ENCODE measurements at regions not wholly inside any gene's neighbourhood (a gene's known extent, or its start where the extent isn't known, plus 50 kb on each side); places are given as distances from the start of the nearest gene placed in this dataset.

DNA sequence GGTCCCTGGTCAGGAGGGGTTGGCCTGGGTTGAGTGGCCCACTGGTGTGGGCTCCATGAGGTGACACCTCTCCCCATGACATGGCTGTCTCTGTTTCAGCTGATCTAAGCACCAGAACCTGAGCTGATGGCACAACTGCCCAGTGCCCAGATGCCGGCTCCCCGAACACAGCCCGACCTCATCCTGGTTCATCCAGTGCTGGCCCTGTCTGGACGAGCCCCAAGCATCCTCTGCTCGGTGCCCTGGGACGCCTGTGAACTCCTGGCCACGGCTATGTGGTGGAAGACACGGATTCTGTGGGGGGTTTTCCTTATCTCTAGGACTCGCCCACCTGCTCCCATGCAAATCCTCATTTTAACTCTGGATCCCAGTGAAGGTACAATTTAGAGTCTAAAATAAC, 389.2 kb downstream of the SHANK2 start:
- DNase-seq = no peak
- Histone ChIP-seq H3K4me3 (ENCODE audit: low read length) (no peak overlapping the region), H3K27ac (ENCODE audit: low read length) (no peak overlapping the region), H3K4me1 (ENCODE audit: control insufficient read depth, insufficient read depth, low read length) (peaks cover 4% of the 10 kb centered on the region), H3K27me3 (ENCODE audit: control insufficient read depth, insufficient read depth, low read length) (no peaks in the 10 kb centered on the region), H3K9me3 (replicated peaks; ENCODE audit: control insufficient read depth, low read depth, low read length) (no peaks in the 10 kb centered on the region), H3K36me3 (ENCODE audit: control insufficient read depth, insufficient read depth, low read length) (no peaks in the 10 kb centered on the region)
- WGBS (ENCODE audit: insufficient coverage) = 90% methylated on average over 2 of the region's 9 CpGs

DNA sequence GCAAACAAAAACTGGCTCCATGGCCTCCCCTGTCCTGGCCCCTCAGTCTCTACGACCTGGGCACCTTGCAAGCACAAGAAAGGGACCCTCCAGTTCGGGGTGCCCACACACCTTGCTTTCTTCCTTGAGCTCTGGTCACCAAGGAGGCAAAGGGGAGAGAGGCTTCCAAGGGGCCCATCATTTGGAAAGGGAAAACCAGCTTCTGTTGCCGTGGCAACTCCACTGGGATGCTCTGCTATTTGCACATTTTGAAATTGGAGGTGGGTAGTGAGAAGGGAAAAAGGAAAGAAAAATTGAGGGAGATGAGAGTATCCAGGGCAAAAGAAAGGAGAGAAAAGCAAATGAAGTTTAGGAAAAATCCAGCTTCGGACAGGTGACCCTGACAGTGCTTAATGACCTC, 388.4 kb downstream of the SHANK2 start:
- no peaks in the 10 kb centered on the region for H3K36me3 ChIP-seq (ENCODE audit: control insufficient read depth, insufficient read depth, low read length)
- no peaks in the 10 kb centered on the region for H3K9me3 ChIP-seq (replicated peaks; ENCODE audit: control insufficient read depth, low read depth, low read length)
- peaks cover 3% of the 10 kb centered on the region for H3K4me1 ChIP-seq (ENCODE audit: control insufficient read depth, insufficient read depth, low read length)
- no peak overlapping the region for H3K27ac ChIP-seq (ENCODE audit: low read length)
- H3K27me3 ChIP-seq (ENCODE audit: control insufficient read depth, insufficient read depth, low read length) = no peaks in the 10 kb centered on the region
- no peak for DNase-seq
- H3K4me3 ChIP-seq (ENCODE audit: low read length) = no peak overlapping the region
- WGBS (ENCODE audit: insufficient coverage) = 78% methylated on average over 3 of the region's 4 CpGs

- 81% methylated on average over 6 of the region's 10 CpGs for WGBS (ENCODE audit: insufficient coverage)
- DNase-seq = no peak
- Histone ChIP-seq H3K9me3 (replicated peaks; ENCODE audit: control insufficient read depth, low read depth, low read length) (no peaks in the 10 kb centered on the region), H3K27me3 (ENCODE audit: control insufficient read depth, insufficient read depth, low read length) (no peaks in the 10 kb centered on the region), H3K36me3 (ENCODE audit: control insufficient read depth, insufficient read depth, low read length) (no peaks in the 10 kb centered on the region), H3K4me3 (ENCODE audit: low read length) (no peak overlapping the region), H3K4me1 (ENCODE audit: control insufficient read depth, insufficient read depth, low read length) (peaks cover 3% of the 10 kb centered on the region), H3K27ac (ENCODE audit: low read length) (no peak overlapping the region)
These were observed 387.0 kb downstream of the SHANK2 start for GRCh38 chr11:70865356-70865755.

- Histone ChIP-seq H3K4me1 (ENCODE audit: control insufficient read depth, insufficient read depth, low read length) (peaks cover under 1% of the 10 kb centered on the region), H3K4me3 (ENCODE audit: low read length) (no peak overlapping the region), H3K27me3 (ENCODE audit: control insufficient read depth, insufficient read depth, low read length) (peaks cover 2% of the 10 kb centered on the region), H3K27ac (ENCODE audit: low read length) (no peak overlapping the region), H3K9me3 (replicated peaks; ENCODE audit: control insufficient read depth, low read depth, low read length) (no peaks in the 10 kb centered on the region), H3K36me3 (ENCODE audit: control insufficient read depth, insufficient read depth, low read length) (no peaks in the 10 kb centered on the region)
- DNase-seq = no peak
- WGBS (ENCODE audit: insufficient coverage) = 76% methylated on average over 8 of the region's 9 CpGs
These were observed 385.5 kb downstream of the SHANK2 start for GRCh38 chr11:70866834-70867233.

DNA sequence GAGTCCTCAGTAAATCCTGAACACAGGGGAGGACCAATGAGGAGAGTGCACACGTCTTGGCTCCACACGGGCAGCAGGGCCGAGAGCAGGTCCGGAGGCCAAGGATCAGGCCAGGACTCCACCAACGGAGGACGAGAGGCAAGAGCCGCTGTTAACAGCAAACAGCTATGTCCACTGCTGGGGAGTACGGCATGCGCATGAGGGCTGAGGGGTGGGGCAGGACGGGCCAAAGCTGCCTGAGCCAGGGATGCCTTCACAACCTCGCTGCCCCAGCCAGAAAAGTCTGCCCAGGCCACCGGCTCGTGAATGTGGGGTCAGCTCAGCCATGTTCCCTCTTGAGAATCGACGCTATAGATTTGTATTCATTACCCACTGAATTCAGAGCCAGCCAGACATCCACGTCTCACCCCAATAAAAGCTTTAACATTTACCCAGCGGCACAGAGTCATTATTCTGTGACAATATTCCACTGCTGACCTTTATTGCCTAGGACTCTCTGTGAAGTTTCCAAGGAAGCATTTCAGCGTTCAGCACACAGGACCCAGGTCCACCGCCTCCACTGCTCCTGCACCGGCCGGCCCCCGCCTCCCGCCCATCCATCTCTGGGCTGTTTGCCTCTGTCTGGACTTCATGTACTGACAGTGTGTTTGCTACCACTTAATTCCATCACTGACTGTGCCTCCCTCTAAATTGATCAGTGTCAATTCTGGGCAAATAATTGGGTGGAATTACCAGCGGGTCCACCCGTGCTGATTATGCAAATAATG, 384.9 kb downstream of the SHANK2 start:
- no peaks in the 10 kb centered on the region for H3K36me3 ChIP-seq (ENCODE audit: control insufficient read depth, insufficient read depth, low read length)
- H3K4me1 ChIP-seq (ENCODE audit: control insufficient read depth, insufficient read depth, low read length) = peaks cover 4% of the 10 kb centered on the region
- DNase-seq = no peak
- peaks cover 2% of the 10 kb centered on the region for H3K27me3 ChIP-seq (ENCODE audit: control insufficient read depth, insufficient read depth, low read length)
- no peak overlapping the region for H3K27ac ChIP-seq (ENCODE audit: low read length)
- WGBS (ENCODE audit: insufficient coverage) = 72% methylated on average over 21 of the region's 25 CpGs
- H3K4me3 ChIP-seq (ENCODE audit: low read length) = no peak overlapping the region
- H3K9me3 ChIP-seq (replicated peaks; ENCODE audit: control insufficient read depth, low read depth, low read length) = no peaks in the 10 kb centered on the region

GRCh38 chr11:70868341-70868885, 384.0 kb downstream of the SHANK2 start:
- Histone ChIP-seq H3K36me3 (ENCODE audit: control insufficient read depth, insufficient read depth, low read length) (no peaks in the 10 kb centered on the region), H3K4me3 (ENCODE audit: low read length) (no peak overlapping the region), H3K27ac (ENCODE audit: low read length) (no peak overlapping the region), H3K9me3 (replicated peaks; ENCODE audit: control insufficient read depth, low read depth, low read length) (no peaks in the 10 kb centered on the region), H3K4me1 (ENCODE audit: control insufficient read depth, insufficient read depth, low read length) (peaks cover 10% of the 10 kb centered on the region), H3K27me3 (ENCODE audit: control insufficient read depth, insufficient read depth, low read length) (peaks cover 2% of the 10 kb centered on the region)
- no peak for DNase-seq
- WGBS (ENCODE audit: insufficient coverage) = 66% methylated on average over 5 of the region's 8 CpGs

DNA sequence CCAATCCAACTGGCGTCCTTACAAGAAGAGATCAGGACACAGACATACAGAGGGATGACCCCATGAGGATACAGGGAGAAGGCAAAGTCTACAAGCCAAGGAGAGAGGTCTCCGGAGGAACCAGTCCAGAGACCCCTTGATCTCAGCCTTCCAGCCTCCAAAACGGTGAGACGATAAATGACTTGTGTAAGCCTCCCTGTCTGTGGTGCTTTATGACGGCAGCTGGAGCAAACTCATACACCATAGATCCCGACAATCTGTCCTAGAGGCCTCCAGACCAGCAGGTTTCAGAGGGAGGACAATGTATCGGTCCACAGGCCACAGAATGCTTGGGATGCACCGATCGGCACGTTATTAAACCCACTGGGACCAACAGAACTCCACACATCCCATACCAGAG, 383.3 kb downstream of the SHANK2 start:
- Histone ChIP-seq H3K9me3 (replicated peaks; ENCODE audit: control insufficient read depth, low read depth, low read length) (no peaks in the 10 kb centered on the region), H3K27me3 (ENCODE audit: control insufficient read depth, insufficient read depth, low read length) (peaks cover 2% of the 10 kb centered on the region), H3K4me3 (ENCODE audit: low read length) (no peak overlapping the region), H3K36me3 (ENCODE audit: control insufficient read depth, insufficient read depth, low read length) (no peaks in the 10 kb centered on the region), H3K27ac (ENCODE audit: low read length) (no peak overlapping the region), H3K4me1 (ENCODE audit: control insufficient read depth, insufficient read depth, low read length) (peaks cover 11% of the 10 kb centered on the region)
- DNase-seq = no peak
- WGBS (ENCODE audit: insufficient coverage) = 49% methylated on average over 6 of the region's 10 CpGs

- peaks cover 2% of the 10 kb centered on the region for H3K27me3 ChIP-seq (ENCODE audit: control insufficient read depth, insufficient read depth, low read length)
- H3K4me1 ChIP-seq (ENCODE audit: control insufficient read depth, insufficient read depth, low read length) = peaks cover 15% of the 10 kb centered on the region
- no peaks in the 10 kb centered on the region for H3K9me3 ChIP-seq (replicated peaks; ENCODE audit: control insufficient read depth, low read depth, low read length)
- H3K4me3 ChIP-seq (ENCODE audit: low read length) = no peak overlapping the region
- H3K27ac ChIP-seq (ENCODE audit: low read length) = no peak overlapping the region
- DNase-seq = no peak
- no peaks in the 10 kb centered on the region for H3K36me3 ChIP-seq (ENCODE audit: control insufficient read depth, insufficient read depth, low read length)
- 60% methylated on average over 2 of the region's 12 CpGs for WGBS (ENCODE audit: insufficient coverage)
These were observed 380.5 kb downstream of the SHANK2 start for GRCh38 chr11:70871881-70872280.

DNA sequence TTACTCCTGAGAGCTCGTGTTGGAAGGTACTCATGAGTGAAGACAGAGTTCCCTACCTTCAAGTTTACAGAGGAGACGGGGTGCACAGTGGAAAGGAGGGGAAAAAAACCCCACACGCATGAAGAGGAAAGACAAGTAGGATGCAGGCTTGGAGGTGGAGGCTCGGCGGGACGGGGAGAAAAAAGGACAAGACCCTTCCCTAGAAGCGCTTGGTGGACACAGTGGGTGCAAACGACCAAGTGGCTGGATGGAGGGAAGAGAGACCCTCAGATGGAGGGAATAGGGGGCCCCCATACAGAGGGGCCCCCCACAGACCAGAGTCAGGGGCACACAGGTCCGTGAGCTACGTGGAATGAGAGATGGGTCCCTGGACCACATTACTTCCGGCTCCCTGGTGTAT, 380.1 kb downstream of the SHANK2 start:
- peaks cover 2% of the 10 kb centered on the region for H3K27me3 ChIP-seq (ENCODE audit: control insufficient read depth, insufficient read depth, low read length)
- 87% methylated on average over 10 of the region's 11 CpGs for WGBS (ENCODE audit: insufficient coverage)
- peaks cover 15% of the 10 kb centered on the region for H3K4me1 ChIP-seq (ENCODE audit: control insufficient read depth, insufficient read depth, low read length)
- no peak overlapping the region for H3K4me3 ChIP-seq (ENCODE audit: low read length)
- H3K9me3 ChIP-seq (replicated peaks; ENCODE audit: control insufficient read depth, low read depth, low read length) = no peaks in the 10 kb centered on the region
- no peak for DNase-seq
- H3K36me3 ChIP-seq (ENCODE audit: control insufficient read depth, insufficient read depth, low read length) = no peaks in the 10 kb centered on the region
- H3K27ac ChIP-seq (ENCODE audit: low read length) = no peak overlapping the region

DNA sequence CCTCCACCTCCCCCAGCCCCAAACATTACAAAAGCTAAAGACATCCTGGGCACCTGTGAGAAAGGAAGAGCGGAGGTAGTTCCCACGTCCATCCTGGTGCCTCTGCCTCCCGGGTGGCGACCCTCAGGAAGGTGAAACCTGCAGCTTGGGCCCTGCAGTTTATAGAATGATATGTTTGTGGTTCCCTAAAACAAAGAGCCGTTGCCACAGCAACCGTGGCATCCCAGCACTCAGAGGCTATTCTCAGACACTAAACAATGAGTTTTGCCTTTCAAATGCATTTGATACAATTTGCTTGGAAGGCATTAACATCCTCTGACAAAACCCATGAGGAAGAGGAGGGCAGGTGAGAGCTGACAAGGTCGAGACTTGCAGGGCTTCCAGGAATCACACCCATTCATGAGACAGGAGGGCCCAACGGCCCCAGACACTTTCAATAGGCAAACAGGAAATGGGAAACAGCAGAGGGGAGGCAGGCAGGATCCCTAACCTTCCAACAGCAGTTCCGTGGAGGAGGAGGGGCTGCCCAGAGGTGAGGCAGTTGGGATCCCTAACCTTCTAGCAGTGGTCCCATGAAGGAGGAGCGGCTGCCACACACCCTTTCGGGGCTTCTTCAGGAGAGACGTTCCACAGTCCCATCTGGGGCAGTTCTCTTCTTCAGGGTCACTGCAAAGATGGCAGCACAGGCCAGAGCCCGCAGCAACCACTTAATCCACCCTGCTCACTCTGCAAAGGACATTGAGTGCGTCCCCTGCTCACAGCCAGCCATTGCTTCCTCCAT, 379.2 kb downstream of the SHANK2 start:
- WGBS (ENCODE audit: insufficient coverage) = 47% methylated on average over 11 of the region's 14 CpGs
- DNase-seq = peak; percentile 36
- H3K9me3 ChIP-seq (replicated peaks; ENCODE audit: control insufficient read depth, low read depth, low read length) = no peaks in the 10 kb centered on the region
- H3K27me3 ChIP-seq (ENCODE audit: control insufficient read depth, insufficient read depth, low read length) = peaks cover 2% of the 10 kb centered on the region
- no peak overlapping the region for H3K4me3 ChIP-seq (ENCODE audit: low read length)
- no peak overlapping the region for H3K27ac ChIP-seq (ENCODE audit: low read length)
- peaks cover 15% of the 10 kb centered on the region for H3K4me1 ChIP-seq (ENCODE audit: control insufficient read depth, insufficient read depth, low read length)
- H3K36me3 ChIP-seq (ENCODE audit: control insufficient read depth, insufficient read depth, low read length) = no peaks in the 10 kb centered on the region
